Limb (tissue), 2 donors: ENCODE measurements at regions not wholly inside any gene's neighbourhood (a gene's known extent, or its start where the extent isn't known, plus 50 kb on each side); places are given as distances from the start of the nearest gene placed in this dataset.
"Not testable (repeated sequence)": the region's sequence is repeated elsewhere in the genome, so short reads cannot be mapped to it uniquely, and the experiment has no call there.

Experiments used
- DNase-seq, 2 donors: peaks; one replicate each; pipeline ENCODE4 v3.0.0-alpha.2; 2016; ENCODE audit errors: extremely low spot score in 2 of 2

DNA sequence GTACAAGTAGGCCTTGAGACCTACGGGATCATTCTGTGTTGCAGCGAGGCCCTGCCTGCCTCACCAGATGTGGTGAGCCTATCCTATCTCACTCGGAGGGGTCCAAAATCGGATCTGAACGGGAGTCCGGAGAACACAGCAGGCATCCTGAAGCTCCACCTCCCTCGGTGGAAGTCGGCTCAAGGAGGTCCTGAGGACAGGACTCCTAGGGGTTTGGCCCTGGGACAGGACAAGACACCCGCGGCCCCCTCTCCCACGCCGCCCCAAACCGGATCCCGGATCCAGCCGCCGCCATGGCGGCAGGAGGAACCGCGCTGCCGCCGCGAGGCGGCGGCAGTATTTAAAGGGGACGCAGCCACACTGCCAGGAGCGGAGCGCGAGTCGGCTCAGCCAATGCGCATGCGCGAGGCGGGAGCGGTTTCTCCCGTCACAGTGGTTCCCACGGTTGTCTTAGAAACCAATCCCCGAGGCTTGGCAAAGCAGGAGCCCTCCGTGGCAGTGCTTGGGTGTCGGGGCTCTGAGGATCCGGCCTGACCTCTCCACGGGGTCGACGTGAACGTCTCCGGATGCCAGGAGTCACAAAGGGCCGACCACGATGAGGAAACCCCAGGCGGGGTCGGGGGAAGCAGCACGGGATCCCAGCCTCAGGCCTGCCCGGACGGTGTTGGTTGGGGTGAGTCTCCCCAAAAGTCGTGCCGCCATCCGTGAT, 454.6 kb upstream of the ZNG1F start:
- DNase-seq = peak; percentile 45 to 90

DNA sequence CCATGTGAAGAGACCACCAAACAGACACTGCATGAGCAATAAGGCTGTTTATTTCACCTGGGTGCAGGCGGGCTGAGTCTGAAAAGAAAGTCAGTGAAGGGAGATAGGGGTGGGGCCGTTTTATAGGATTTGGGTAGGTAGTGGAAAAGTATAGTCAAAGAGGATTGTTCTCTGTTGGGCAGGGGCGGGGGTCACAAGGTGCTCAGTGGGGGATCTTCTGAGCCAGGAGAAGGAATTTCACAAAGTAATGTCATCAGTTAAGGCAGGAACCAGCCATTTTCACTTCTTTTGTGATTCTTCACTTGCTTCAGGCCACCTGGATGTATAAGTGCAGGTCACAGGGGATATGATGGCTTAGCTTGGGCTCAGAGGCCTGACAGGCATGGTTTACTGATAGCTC, 444.6 kb upstream of the ZNG1F start:
- not testable (repeated sequence) for DNase-seq

GRCh38 chr9:41623666-41624065, 434.5 kb upstream of the ZNG1F start:
- DNase-seq = not testable (repeated sequence)

- not testable (repeated sequence) for DNase-seq
Measured at GRCh38 chr9:41619254-41619653, 430.1 kb upstream of the ZNG1F start.

DNA sequence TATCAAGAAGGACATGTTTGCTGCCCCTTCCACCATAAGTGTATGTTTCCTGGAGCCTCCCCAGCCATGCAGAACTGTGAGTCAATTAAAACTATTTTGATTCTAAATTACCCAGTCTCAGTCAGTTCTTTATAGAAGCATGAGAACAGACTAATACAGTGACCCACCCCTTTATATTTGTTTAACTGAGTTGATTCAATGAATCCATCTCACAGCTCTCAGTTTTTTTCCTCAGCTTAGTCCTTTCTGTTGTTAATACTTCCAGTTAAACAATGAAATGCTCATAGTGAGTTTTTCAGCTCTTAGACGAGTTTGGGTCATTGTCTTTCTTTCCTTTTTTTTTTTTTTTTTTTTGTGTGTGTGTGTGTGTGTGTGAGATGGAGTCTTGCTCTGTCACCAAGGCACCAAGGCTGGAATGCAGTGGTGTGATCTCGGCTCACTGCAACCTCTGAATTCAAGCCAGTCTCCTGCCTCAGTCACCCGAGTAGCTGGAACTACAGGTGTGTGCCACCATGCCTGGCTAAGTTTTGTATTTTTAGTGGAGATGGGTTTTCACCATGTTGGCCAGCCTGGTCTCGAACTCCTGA, 417.9 kb upstream of the ZNG1F start:
- not testable (repeated sequence) for DNase-seq

DNA sequence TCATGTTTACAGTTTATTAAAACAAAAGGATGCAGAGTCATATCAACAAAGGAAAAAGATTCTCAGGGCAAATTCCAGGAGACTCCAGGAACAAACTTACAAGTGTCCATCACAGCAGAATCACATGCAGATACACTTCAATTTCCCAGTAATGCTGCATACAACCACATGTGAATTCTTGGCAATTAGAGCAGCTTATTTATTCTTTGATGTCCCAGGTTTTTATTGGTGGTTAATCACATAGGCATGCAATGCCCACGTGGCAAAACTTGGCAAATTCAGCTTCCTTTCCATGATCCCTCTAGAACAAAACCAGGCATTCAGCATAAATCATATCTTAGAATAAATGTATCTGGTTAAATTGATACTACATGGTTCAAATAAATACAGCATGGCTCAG, 376.5 kb upstream of the ZNG1F start:
- DNase-seq = not testable (repeated sequence)
